ENCODE measurements at regions not wholly inside any gene's neighbourhood (a gene's known extent, or its start where the extent isn't known, plus 50 kb on each side); places are given as distances from the start of the nearest gene placed in this dataset.

DNA sequence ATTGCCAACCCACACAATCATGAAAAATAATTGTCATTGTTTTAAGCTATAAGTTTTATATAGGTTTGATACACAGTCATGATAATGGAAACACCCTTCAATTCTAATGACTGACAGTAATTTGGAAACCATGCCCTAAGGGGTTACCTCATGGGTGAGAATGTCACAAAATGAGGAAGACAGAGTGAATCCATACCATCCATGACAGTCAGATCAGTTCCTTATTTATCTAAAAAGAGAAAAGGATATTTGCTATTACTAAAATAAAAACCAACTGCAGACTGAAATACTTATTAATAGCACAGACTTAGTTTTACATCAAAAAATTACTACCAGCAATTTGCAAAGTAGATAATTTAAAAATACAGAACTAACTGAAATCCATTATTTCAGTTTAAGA lies 437.8 kb downstream of the UTRN start:
- TF ChIP-seq, protein P1, sequence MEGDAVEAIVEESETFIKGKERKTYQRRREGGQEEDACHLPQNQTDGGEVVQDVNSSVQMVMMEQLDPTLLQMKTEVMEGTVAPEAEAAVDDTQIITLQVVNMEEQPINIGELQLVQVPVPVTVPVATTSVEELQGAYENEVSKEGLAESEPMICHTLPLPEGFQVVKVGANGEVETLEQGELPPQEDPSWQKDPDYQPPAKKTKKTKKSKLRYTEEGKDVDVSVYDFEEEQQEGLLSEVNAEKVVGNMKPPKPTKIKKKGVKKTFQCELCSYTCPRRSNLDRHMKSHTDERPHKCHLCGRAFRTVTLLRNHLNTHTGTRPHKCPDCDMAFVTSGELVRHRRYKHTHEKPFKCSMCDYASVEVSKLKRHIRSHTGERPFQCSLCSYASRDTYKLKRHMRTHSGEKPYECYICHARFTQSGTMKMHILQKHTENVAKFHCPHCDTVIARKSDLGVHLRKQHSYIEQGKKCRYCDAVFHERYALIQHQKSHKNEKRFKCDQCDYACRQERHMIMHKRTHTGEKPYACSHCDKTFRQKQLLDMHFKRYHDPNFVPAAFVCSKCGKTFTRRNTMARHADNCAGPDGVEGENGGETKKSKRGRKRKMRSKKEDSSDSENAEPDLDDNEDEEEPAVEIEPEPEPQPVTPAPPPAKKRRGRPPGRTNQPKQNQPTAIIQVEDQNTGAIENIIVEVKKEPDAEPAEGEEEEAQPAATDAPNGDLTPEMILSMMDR (IDR thresholded peaks at IDR 0.05) = no peak
- TF ChIP-seq POLR2A (IDR thresholded peaks at IDR 0.05) = no peak
